Spleen (tissue), 7 donors: ENCODE measurements at regions not wholly inside any gene's neighbourhood (a gene's known extent, or its start where the extent isn't known, plus 50 kb on each side); places are given as distances from the start of the nearest gene placed in this dataset.
"Not testable (repeated sequence)": the region's sequence is repeated elsewhere in the genome, so short reads cannot be mapped to it uniquely, and the experiment has no call there.

ENCODE experiments used
- CTCF ChIP-seq, 11 experiments: fragments of 200-600 bp in 7 of 11; fragments of 450-650 bp in 4 of 11; sonication (generic) in 4 of 11; IDR thresholded peaks in 8 of 11; conservative IDR thresholded peaks in 3 of 11; 1 replicate in 7 of 11; 2 replicates in 4 of 11; pipeline versions ENCODE4 v1.4.0 to v1.8.0; 2016 to 2021; ENCODE audit warnings: antibody characterized with exemption in 11 of 11, inconsistent platforms in 4 of 11, mild to moderate bottlenecking in 1 of 11
- POLR2A ChIP-seq, 3 donors: fragments of 450-650 bp; IDR thresholded peaks; one replicate each; pipeline ENCODE4 v1.5.1; 2017; ENCODE audit warnings: antibody characterized with exemption in 3 of 3, mild to moderate bottlenecking in 1 of 3
- donor health status: DM: no; HTN: no; CAD: no; lungs with moderate emphysema.
- donor health status: DM: no; HTN: no; CAD: no.
- donor health status: DM: no; HTN: no; CAD: no.

GRCh38 chrY:18906198-18906597 lies 132.7 kb upstream of the HSFY2 start:
- not testable (repeated sequence) for TF ChIP-seq CTCF (IDR thresholded peaks at IDR 0.05 in 8 of 11, conservative IDR thresholded peaks at IDR 0.05 in 3 of 11); POLR2A (IDR thresholded peaks at IDR 0.05)
